ENCODE measurements at regions not wholly inside any gene's neighbourhood (a gene's known extent, or its start where the extent isn't known, plus 50 kb on each side); places are given as distances from the start of the nearest gene placed in this dataset.

GRCh38 chr7:124338861-124339260 is 306.0 kb upstream of the TMEM229A start:
- Histone ChIP-seq H3K27ac (ENCODE audit: low read depth, low read length) (no peak overlapping the region), H3K27me3 (replicated peaks in 1 of 4; ENCODE audit: control insufficient read depth in 3 of 4, extremely low read depth in 1 of 4, insufficient read depth in 3 of 4, low read length in 3 of 4) (no peaks in the 10 kb centered on the region), H3K23ac (ENCODE audit: insufficient read length) (no peak overlapping the region), H3K4me1 (replicated peaks in 1 of 4; ENCODE audit: control insufficient read depth in 3 of 4, insufficient read depth in 4 of 4, low read length in 3 of 4) (no peaks in the 10 kb centered on the region), H3K79me1 (ENCODE audit: low read depth, low read length) (no peaks in the 10 kb centered on the region), H2AFZ (ENCODE audit: low read length) (no peak overlapping the region), H3K9ac (replicated peaks in 1 of 4; ENCODE audit: extremely low read depth in 1 of 4, low read depth in 3 of 4, low read length in 3 of 4) (no peak overlapping the region), H2BK120ac (replicated peaks; ENCODE audit: low read depth, low read length) (no peak overlapping the region), H2BK5ac (ENCODE audit: low read depth, low read length) (no peak overlapping the region), H3K9me3 (ENCODE audit: insufficient read depth in 2 of 2, low read depth in 1 of 2, low read length in 1 of 2) (no peaks in the 10 kb centered on the region), H3K56ac (replicated peaks; ENCODE audit: insufficient read length, low read depth, low read length) (no peak overlapping the region), H4K91ac (replicated peaks; ENCODE audit: insufficient read length, low read length) (no peak overlapping the region), H3K4ac (replicated peaks; ENCODE audit: insufficient read length, low read depth, low read length) (no peak overlapping the region), H3K4me2 (ENCODE audit: insufficient read depth in 1 of 2, low read depth in 2 of 2, low read length in 2 of 2) (no peak overlapping the region), H3K36me3 (ENCODE audit: control insufficient read depth in 2 of 4, insufficient read depth in 4 of 4, low read length in 3 of 4) (no peaks in the 10 kb centered on the region), H2BK12ac (ENCODE audit: low read depth, low read length) (no peak overlapping the region), H3K18ac (ENCODE audit: extremely low read depth, low read length) (no peak overlapping the region), H4K5ac (ENCODE audit: insufficient read length, low read depth, low read length) (no peak overlapping the region), H2BK15ac (ENCODE audit: low read length) (no peak overlapping the region), H4K8ac (ENCODE audit: extremely low read depth, insufficient read depth, low read length) (no peak overlapping the region), H3K79me2 (ENCODE audit: control insufficient read depth in 1 of 2, insufficient read depth in 2 of 2, low read length in 2 of 2) (no peaks in the 10 kb centered on the region), H3K4me3 (ENCODE audit: extremely low read depth in 1 of 4, insufficient read depth in 2 of 4, low read depth in 3 of 4, low read length in 4 of 4) (no peak overlapping the region), H4K20me1 (replicated peaks in 1 of 2; ENCODE audit: control insufficient read depth in 1 of 2, insufficient read depth in 2 of 2, low read length in 2 of 2) (no peaks in the 10 kb centered on the region), H3K14ac (ENCODE audit: insufficient read length) (no peak overlapping the region), H3K23me2 (ENCODE audit: low read depth, low read length) (no peaks in the 10 kb centered on the region), H2AK5ac (ENCODE audit: low read depth, low read length) (no peak overlapping the region), H2BK20ac (ENCODE audit: low read length) (no peak overlapping the region)
- no peak for DNase-seq (ENCODE audit: low read depth in 1 of 2, low spot score in 2 of 2)
- TF ChIP-seq SP1 (IDR thresholded peaks at IDR 0.05; ENCODE audit: low read depth, low read length) (no peak), CHD2 (IDR thresholded peaks at IDR 0.05; ENCODE audit: low read length) (no peak), HDAC6 (IDR thresholded peaks at IDR 0.05; ENCODE audit: low read depth, low read length) (no peak), POLR2A (IDR thresholded peaks at IDR 0.05; ENCODE audit: control extremely low read depth in 1 of 2, low read depth in 2 of 2, low read length in 2 of 2) (no peak), BCL11A (IDR thresholded peaks at IDR 0.05; ENCODE audit: low read depth in 2 of 2, low read length in 2 of 2) (no peak), CBX5 (IDR thresholded peaks at IDR 0.05; ENCODE audit: low read depth, low read length) (no peak)
- ChIA-PET POLR2A (ENCODE audit: partially characterized antibody) (no interaction called here), CTCF (ENCODE audit: partially characterized antibody) (interaction anchor here (0.8 to 1.4 kb wide), 5 partner anchors 14 to 230 kb away, joined by 3 to 4 read pairs (median 3); no protein-coding TSS in a partner anchor)
- WGBS, 2 experiments (ENCODE audit: extremely low coverage in 1 of 2, insufficient coverage in 1 of 2, insufficient read length in 1 of 2, insufficient replicate concordance in 2 of 2, low coverage in 1 of 2, low lambda C conversion rate in 2 of 2, missing lambda C conversion rate in 1 of 2): 80% methylated on average over 2 of the region's 2 CpGs; no CpG with 5 or more reads in 1 of the 2 experiments
- no peak for FAIRE-seq
